ENCODE measurements at regions not wholly inside any gene's neighbourhood (a gene's known extent, or its start where the extent isn't known, plus 50 kb on each side); places are given as distances from the start of the nearest gene placed in this dataset.
"Not testable (repeated sequence)": the region's sequence is repeated elsewhere in the genome, so short reads cannot be mapped to it uniquely, and the experiment has no call there.

DNA sequence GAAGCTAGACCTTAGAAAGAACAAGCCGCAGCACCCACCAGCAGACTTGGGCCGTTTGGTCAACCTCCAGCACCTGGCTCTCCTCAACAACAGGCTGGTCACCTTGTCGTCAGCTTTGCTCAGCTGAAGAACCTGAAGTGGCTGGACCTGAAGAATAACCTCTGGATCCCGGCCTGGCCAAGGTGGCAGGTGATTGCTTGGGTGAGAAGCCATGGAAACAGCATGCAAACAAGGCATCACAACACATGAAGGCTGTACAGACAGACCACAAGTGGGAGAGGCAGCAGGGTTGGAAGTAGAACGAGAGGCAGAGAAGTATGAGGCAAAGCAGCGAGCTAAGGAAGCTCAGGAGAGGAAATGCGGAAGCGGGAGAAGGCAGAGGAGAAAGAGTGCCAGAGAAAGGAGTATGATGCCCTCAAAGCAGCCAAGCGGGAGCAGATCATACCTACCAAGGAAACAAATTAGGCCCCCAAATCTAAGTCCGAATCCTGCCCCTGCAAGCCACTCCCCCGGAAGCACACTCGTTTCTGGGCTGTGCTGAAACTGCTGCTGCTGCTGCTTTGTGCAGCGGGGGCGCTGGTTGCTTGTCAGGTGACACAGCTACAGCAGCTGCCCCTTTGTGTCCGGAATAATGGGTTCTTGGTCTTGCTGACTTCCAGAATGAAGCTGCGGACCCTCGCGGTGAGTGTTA lies 121.6 kb upstream of the LGSN start:
- DNase-seq: no peak

DNA sequence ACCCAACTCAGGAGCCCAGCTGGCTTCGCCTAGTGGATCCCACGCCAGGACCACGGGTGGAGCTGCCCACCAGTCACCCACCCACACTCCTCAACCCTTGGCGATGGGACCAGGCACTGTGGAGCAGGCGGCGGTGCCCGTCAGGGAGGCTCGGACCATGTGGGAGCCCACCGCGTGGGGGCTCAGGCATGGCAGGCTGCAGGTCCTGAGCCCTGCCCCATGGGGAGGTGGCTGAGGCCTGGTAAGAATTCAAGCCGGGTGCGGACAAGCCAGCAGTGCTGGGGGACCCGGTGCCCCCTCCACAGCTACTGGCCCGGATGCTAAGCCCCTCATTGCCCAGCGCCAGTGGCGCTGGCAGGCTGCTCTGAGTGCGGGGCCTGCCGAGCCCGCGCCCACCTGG lies 123.1 kb upstream of the LGSN start:
- DNase-seq: no peak

DNA sequence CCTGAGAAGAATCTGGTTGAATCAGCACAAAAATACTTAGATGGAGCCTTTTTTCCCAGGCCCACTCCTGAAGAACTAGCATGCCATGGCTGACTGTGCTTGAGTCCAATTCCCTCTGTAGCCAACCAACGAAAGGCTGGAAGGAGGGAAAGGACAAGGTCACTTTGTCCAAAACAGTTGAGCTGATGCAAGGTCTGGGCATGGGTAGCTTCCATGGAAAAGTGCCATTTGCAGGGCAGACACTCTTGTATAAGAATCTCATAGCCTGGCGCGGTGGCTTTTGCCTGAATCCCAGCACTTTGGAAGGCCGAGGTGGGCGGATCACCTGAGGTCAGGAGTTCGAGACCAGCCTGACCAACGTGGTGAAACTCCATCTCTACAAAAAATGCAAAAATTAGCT lies 125.0 kb upstream of the LGSN start:
- no peak for DNase-seq

DNA sequence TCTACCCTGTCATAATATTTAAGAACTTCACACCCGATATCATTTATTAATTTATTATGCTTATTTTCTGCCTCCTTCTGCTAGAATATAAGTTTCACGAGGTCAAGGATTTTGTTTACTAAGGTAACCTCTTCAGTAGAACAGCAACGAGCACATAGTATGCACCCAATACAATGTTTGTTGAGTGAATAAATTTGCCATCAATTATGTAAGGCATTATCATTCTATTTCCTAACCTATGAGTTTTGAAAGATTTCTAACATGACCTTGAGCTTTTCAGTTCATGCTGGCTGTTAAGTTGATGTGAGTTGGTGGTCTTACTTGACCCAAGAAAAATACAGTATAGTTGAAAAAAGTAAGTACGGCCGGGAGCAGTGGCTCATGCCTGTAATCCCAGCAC lies 125.9 kb upstream of the LOC128125822 start:
- no peak for DNase-seq

DNA sequence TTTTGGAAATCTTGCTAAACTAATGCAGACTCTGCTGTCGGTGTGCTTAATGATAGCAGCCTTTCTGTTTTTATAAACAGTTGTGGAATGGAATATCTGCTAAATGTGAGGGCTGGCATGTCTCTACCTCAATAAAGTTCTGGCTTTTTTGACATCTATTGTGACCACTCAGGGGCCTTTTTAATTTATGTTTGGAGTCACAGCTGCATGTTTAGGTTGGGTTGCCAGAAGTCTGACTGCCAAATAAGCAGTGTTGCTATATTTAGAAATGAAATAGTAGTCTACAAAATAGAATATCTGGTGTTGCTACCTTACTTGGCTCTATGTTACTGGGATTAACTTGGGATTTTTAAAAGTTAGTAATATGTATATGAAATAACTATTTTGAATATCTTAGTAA lies 125.1 kb upstream of the LOC128125822 start:
- DNase-seq: no peak

DNA sequence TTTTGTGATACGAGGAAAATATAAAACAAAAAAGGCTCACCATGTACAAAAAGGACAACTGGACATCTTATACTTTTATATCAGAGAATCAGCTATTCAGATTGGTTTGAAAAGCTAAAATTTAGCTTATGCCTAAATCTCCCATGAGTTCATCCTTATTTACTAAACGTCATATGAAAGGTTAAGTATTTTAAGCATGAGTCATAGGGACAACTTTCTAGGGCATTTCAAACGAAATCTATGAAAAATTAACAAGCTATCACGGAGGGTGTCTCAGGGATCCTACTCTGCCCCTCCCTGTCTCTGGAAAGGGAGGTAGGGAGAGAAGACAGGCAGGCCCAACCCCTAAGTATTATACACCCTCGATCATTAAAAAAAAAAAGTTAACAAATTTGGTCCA lies 124.1 kb upstream of the LOC128125822 start:
- DNase-seq: no peak

DNA sequence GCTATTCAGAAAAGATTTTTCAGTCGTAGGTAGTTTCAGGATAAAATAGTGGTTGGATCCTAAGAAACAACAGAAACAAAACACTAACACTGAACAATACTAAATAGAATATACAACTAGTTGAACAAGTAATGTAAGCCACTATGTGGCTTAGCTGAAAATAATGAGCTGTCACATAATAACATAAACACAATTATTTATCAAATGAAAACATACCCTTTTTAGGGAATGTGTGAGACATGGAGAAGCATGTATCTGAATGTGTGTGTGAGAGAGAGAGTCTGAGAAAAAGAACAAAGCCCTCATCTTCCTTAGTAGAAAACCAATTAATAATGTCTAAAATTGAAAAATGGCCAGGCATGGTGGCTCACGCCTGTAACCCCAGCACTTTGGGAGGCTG lies 122.6 kb upstream of the LOC128125822 start:
- DNase-seq: no peak

DNA sequence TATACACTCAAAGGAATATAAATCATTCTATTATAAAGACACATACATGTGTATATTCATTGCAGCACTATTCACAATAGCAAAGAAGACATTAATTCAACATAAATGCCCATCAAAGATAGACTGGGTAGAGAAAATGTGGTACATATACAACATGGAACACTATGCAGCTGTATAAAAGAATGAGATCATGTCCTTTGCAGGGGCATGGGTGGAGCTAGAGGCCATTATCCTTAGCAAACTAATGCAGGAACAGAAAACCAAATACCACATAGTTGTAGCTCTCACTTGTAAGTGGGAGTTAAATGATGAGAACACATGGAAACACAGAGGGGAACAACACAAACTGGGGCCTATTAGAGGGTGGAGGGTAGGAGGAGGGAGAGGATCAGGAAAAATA lies 121.0 kb upstream of the LOC128125822 start:
- DNase-seq: no peak

DNA sequence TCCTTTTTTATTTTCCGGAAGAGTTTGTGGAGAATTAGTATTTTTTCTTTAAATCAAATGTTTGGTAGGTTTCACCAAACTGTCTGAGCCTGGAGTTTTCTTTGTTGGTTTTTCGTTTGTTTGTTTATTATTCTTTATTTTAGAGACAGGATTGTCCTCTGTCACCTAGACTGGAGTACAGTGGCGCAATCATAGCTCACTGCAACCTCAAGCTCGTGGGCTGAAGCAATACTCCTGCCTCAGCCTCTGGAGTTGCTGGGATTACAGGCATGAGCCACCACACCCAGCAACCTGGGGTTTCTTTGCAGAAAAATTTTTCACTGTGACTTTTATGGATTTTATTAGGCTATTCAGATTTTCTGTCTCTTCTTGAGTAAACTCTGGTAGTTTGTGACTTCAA lies 120.2 kb upstream of the LOC128125822 start:
- no peak for DNase-seq

DNA sequence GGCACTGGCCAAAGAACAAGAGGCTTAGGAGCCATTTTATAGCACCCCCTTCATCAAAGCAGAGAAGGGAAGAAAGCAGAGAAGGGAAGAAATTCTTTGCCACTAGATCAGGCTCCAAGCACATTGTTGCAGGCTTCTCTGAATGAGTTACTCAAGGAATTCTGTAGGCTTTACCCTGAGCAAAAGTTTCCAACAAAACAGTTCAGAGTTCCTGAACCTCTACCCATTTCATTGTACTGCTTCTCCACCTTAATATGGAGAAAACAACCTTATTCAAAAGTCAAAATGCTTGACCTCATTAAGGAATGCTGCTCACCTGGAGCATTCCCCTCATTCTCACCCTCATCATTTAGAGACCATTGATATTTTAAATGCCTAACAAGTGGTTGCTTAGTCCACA lies 115.5 kb upstream of the LOC128125822 start:
- DNase-seq: no peak

DNA sequence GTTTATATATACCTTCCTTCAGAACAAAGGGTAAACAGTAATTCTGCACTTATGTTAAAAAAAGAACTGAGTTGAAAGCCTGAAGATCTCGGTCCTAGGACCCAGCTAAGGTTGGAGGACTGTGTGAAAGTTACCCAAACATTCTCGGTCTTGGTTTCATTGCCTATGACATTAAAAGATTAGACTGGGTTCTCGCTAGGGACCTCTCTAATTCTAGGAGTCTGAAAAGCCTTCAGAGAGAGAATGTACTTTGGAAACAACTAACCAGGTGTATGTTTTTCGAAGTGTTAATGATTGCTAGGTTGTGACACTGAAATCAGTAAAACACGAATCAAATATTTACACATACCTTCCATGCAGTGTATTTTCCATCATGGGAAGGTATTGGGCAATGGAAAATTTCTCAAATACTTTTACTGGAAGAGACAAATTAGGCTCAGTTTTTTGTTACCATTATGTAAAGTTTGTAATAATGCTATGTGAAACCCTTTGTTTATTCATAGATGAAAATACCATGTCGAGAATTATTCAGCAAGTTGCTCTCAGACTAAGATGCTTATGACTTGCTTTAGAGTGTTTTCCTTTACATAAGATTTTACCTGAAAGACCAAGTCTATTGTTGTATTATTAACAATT lies 113.7 kb upstream of the LOC128125822 start:
- no peak for DNase-seq

DNA sequence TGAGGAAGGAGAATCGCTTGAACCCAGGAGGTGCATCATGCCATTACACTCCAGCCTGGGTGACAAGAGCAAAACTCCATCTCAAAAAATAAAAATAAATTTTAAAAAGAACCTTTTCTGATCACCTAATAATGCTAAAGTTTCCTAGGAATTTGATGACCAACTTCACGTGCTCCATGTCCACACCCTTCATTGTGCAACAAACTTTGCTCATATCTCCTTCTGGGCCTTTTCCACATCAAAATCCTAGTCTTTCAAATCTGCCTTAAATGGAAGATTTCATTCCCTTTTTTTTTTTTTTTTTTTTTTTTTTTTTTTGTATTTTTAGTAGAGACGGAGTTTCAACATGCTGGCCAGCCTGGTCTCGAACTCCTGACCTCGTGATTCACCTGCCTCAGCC lies 112.5 kb upstream of the LOC128125822 start:
- no peak for DNase-seq

DNA sequence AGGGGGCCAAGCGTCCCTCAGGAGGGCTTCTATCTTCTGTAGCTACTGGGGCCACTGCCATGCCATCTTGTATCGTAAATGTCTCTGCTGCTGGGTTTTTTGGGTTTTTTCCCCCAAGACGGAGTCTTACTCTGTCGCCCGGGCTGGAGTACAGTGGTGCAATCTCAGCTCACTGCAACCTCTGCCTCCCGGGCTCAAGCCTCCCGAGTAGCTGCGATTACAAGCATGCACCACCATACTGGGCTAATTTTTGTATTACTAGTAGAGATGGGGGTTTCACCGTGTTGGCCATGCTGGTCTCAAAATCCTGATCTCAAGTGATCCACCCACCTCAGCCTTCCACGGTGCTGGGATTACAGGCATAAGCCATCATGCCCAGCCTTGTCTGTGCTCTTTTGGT lies 111.3 kb upstream of the LOC128125822 start:
- no peak for DNase-seq

DNA sequence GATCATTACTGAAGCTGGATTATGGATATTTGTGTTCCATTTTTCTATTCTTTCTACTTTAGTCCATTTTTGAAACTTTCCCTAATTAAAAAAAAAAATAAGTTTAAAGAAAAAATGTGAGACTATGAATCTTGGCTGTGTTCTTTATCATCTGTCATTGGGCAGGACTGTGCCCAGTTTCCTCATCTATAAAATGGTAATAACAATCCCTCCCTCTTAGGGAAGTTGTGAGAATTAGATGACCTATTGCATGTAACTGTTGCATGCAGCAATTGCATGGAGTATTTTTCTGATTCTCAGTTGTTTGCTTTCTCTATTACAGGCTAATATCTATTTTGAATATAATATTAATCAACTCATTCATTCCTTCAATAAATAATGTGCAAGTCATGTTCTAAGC lies 108.2 kb upstream of the LOC128125822 start:
- DNase-seq: no peak

DNA sequence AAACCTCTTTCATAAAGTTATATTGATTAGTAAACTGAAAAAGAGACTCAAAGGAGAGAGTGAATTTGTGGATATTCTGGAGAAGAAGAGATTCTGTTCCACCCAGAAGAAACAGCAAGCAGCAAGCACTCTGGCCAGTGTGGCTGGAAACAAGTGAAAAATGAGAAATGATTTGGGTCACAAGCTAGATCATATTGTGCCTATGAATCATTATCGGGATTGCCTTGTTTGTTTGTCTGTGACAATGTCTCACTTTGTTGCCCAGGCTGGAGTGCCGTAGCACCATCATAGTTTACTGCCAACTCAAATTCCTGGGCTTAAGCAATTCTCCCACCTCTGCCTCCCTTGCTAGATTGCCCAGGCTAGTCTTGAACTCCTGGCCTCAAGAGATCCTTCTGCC lies 106.5 kb upstream of the LOC128125822 start:
- DNase-seq: no peak

DNA sequence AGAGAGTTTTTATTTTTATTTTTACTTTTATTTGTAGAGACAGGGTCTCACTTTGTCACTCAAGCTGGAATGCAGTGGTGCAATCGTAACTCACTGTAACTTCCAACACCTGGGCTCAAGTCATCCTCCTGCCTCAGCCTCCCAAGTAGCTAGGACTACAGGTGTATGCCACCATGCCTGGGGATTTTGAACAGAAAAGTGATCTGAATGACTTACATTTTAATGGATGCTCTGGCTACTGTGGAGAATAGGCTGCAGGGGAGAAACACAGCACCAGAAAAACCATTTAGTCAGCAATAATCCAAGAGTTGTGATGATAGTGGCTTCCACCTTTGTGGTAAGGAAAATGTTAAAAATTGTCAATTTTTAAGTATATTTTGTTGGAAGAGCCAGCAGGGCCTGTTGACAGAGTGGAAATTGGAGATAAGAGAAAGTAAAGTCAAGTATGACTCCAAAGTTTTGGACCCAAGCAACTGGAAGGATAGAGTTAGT lies 106.0 kb upstream of the LOC128125822 start:
- DNase-seq: no peak

DNA sequence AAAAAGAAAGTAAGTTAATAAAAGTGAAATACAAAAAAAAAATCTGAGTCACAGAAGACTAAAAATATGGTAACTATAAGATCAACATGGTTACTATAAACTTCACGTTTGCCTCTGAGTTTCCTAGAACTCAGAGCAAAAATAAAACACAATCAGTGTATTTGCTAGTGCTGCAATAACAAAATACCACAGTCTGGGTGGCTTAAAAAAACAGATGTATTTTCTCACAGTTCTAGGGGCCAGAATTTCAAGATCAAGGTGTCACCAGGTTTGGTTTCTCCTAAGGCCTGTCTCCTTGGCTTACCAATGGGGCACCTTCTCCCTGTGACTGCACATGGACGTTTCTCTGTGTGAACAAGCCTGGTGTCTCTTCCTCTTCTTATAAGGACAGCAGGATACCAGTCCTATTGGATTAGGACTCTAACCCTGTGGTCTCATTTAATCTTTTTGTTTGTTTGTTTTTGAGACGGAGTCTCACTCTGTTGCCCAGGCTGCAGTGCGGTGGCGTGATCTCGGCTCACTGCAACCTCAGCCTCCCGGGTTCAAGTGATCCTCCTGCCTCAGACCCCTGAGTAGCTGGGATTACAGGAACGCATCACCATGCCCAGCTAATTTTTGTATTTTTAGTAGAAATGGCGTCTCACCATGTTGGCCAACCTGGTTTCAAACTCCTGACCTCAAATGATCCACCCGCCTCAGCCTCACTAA lies 104.9 kb upstream of the LOC128125822 start:
- no peak for DNase-seq

DNA sequence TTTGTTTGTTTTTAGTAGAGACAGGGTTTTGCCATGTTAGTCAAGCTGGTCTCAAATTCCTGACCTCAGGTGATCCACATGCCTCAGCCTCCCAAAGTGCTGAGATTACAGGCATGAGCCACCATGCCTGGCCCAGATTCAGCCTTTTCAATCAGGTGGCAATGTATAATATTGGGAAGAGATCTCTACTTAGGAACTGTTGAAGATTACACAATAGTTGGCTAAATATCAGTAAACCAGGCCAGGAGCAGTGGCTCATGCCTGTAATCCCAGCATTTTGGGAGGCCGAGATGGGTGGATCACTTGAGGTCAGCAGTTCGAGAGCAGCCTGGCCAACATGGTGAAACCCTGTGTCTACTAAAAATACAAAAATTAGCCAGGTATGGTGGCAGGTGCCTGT lies 101.1 kb upstream of the LOC128125822 start:
- DNase-seq: not testable (repeated sequence)

DNA sequence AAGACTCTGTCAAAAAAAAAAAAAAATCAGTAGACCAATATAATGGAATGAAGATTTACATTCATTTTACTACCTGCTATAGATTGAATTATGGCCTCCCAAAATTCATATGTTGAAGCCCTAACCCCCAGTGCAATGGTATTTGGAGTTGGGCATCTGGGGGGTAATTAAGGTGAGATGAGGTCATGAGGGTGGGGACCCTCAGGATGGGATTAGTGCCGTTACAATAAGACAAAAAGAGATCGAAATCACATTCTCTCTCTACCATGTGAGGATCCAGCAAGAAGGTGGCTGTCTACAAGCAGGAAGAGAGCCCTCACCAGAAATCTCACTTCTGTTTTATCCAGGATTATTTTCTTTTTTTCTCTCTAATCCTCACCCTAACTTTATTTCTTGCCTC lies 100.6 kb upstream of the LOC128125822 start:
- no peak for DNase-seq

DNA sequence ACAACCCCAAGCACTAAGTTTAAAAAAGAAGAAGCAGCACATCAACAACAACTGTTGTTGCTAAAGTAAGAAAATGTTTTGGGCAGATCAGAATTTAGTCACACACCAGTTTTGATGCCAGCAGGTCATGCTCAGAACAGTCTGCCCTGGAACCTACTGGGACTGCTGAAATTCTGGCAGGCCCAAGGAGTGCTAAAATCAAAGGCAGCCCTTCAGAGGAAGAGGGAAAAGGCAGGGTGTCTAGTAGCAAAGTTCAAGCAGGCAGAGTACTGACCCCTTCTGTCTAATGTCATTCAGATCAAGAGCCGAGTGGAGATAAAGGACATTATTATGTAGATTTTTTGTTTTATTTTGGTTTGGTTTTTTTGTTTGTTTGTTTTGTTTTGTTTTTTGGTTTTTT lies 96.6 kb upstream of the LOC128125822 start:
- no peak for DNase-seq

DNA sequence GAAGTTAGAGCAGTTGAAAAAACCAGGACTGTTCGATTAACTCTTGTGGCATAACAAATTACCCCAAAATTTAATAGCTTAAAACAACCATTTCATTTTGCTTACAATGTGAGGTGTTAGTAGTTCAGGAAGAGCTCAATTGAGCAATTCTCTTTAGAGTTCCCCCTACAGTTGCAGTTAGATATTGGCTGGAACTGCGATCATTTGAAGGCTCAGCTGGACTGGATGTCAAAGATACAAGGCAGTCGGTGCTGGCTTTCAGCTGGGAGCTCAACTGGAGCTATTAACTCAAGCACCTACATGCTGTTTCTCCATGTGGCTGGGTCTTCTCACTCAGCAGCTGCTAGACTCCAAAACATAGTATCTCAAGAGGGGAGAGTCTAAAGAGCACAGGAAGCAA lies 96.0 kb upstream of the LOC128125822 start:
- DNase-seq: no peak

DNA sequence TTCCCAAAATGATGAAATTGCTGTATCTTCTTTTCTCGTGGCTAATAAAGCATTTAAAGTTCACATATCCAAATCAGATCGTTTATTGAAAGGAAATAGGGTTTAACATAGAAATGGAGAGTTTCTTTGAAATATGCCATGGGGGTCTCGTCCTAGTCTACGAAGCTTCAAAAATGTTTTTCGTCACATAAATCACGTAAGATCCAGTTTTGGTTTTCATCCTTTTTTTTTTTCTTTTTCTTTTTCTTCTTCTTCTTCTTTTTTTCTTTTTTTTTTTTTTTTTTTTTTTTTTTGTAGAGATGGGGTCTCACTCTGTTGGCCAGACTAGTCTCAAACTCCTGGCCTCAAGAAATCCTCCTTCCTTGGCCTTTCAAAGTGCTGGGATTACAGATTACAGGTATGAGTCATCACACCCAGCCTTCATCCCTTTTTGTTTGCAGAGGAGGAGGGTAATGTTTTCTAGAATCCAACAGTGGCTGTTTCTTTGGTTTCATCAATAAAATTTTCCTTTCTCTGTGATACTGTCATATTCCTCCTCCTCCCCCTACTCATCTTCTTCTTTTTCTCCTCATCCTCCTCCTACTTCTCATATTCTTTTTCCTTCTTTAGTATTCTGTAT lies 94.7 kb upstream of the LOC128125822 start:
- DNase-seq: no peak

DNA sequence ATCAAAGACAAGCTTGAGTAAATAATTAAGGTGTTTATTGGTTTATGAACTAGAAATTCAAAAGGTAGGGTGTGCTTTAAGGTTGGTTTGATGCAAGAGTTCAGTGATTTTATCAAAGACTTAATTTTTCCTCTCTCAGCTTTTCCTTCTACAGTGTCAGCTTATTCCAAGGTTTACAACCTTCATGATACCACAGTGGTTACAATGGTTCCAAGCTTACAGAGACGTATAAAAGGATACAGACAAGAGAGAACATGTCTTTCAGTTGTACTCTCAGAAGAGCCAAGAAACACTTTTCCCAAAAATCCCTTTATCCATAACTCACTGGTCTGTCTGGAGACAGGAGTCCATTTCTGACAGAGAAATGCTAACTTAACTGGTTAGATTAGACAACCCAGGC lies 93.5 kb upstream of the LOC128125822 start:
- DNase-seq: no peak
